ENCODE measurements at regions not wholly inside any gene's neighbourhood (a gene's known extent, or its start where the extent isn't known, plus 50 kb on each side); places are given as distances from the start of the nearest gene placed in this dataset.

DNA sequence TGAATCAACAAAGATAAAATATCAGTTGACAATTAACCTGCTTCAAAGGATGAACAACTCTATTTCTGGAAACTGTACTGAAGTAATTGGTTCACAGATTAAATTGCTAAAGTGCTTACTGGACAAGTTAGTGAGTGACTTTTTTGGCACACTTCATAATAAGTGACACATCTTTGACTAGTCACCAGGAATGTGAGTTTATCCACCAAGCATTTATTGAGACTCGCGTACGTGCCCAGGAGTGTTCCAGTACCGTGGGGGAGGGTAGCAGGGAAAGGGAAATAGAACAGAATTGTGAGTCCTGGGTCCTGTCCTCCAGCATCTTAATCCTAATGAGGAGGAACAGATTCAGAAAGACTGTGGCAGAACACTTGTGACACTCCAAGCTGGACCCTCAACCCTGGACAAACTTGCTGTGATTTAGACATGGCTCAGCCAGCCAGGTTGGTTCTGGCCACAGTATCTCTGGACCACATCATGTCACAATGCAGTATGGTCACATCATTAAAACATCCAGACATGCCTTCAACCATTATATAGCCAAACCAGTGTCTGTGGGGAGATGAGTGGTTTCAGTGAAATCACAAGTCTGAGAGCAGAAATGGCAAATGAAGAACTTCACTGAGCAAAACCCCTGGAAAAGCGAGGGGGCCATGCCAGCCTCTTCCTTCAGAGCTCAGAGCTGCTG lies 623.1 kb downstream of the BNC2 start:
- Mint-ChIP-seq H3K36me3 (ENCODE audit: low read depth) (no peaks in the 10 kb centered on the region), H3K27ac (no peak overlapping the region), H3K9me3 (no peaks in the 10 kb centered on the region), H3K4me1 (peaks cover 52% of the 10 kb centered on the region), H3K4me3 (no peak overlapping the region), H3K27me3 (ENCODE audit: low read depth, poor library complexity) (no peaks in the 10 kb centered on the region)
- no peak for DNase-seq
- TF ChIP-seq, protein P1, sequence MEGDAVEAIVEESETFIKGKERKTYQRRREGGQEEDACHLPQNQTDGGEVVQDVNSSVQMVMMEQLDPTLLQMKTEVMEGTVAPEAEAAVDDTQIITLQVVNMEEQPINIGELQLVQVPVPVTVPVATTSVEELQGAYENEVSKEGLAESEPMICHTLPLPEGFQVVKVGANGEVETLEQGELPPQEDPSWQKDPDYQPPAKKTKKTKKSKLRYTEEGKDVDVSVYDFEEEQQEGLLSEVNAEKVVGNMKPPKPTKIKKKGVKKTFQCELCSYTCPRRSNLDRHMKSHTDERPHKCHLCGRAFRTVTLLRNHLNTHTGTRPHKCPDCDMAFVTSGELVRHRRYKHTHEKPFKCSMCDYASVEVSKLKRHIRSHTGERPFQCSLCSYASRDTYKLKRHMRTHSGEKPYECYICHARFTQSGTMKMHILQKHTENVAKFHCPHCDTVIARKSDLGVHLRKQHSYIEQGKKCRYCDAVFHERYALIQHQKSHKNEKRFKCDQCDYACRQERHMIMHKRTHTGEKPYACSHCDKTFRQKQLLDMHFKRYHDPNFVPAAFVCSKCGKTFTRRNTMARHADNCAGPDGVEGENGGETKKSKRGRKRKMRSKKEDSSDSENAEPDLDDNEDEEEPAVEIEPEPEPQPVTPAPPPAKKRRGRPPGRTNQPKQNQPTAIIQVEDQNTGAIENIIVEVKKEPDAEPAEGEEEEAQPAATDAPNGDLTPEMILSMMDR (IDR thresholded peaks at IDR 0.05): no peak

DNA sequence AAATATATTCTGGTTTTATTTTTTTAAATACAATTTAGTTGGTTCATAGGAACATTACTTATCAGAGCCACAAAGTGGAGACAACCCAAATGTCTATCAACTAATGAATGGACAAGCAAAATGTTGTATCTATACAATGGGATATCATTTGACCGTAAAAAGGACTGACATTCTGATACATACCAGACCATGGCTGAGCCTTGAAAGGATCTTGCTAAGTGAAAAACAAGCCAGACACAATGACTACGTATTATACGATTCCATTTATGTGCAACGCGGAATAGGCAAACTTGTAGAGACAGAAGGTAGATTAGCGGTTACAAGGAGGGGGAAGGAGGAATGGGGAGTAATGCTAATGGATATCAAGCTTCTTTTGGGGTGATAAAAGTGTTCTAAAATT lies 621.6 kb downstream of the BNC2 start:
- H3K27me3 Mint-ChIP-seq (ENCODE audit: low read depth, poor library complexity): no peaks in the 10 kb centered on the region
- H3K4me1 Mint-ChIP-seq: peaks cover 52% of the 10 kb centered on the region
- TF ChIP-seq, protein P1 (IDR thresholded peaks at IDR 0.05): no peak
- no peaks in the 10 kb centered on the region for H3K9me3 Mint-ChIP-seq
- H3K36me3 Mint-ChIP-seq (ENCODE audit: low read depth): no peaks in the 10 kb centered on the region
- H3K4me3 Mint-ChIP-seq: no peak overlapping the region
- no peak for DNase-seq
- no peak overlapping the region for H3K27ac Mint-ChIP-seq

DNA sequence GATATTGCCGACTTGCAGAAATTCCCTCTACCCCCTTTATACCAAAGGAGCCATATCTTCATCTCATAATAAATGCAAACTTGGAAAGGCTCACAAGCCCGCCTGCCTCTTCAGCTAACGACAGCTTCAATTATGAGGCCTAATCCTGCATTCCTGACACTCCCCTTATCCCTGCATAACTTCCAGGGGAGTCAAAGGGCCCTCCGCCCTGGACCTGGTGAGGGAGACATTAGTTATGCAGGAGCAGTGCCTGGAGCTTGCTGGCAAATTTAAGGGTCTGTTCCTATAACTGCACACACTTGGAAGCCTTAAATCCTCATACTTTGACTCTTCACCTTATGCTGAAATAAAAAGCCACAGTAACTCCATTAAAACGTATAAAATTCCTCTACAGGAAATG lies 617.9 kb downstream of the BNC2 start:
- Mint-ChIP-seq H3K4me3 (no peak overlapping the region), H3K36me3 (ENCODE audit: low read depth) (no peaks in the 10 kb centered on the region), H3K27me3 (ENCODE audit: low read depth, poor library complexity) (peaks cover 4% of the 10 kb centered on the region), H3K4me1 (peaks cover 50% of the 10 kb centered on the region), H3K9me3 (no peaks in the 10 kb centered on the region), H3K27ac (no peak overlapping the region)
- DNase-seq: no peak
- TF ChIP-seq, protein P1 (IDR thresholded peaks at IDR 0.05): no peak

DNA sequence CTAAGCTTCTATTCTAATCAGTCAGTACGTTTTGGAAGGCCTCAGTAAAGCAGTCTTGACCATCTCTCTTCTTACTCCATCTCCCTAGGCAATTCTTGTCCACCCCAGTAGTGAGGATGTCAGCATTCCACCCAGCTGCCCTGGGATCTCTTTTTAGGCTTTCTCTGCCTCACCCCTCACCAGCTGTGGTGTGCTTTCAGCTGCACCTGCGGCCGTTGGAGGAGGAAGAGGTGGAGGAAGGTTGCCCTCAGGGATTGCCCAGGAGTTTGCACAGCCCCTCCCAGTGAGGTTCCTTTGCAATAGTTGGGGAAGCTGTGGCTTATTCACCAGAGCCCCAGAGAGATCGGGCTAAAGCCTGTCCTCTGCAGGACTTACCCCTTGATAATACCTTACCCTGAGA lies 615.8 kb downstream of the BNC2 start:
- DNase-seq: no peak
- Mint-ChIP-seq H3K4me3 (no peak overlapping the region), H3K4me1 (peaks cover 50% of the 10 kb centered on the region), H3K27ac (no peak overlapping the region), H3K27me3 (ENCODE audit: low read depth, poor library complexity) (peaks cover 4% of the 10 kb centered on the region), H3K36me3 (ENCODE audit: low read depth) (no peaks in the 10 kb centered on the region), H3K9me3 (no peaks in the 10 kb centered on the region)
- TF ChIP-seq, protein P1 (IDR thresholded peaks at IDR 0.05): no peak

DNA sequence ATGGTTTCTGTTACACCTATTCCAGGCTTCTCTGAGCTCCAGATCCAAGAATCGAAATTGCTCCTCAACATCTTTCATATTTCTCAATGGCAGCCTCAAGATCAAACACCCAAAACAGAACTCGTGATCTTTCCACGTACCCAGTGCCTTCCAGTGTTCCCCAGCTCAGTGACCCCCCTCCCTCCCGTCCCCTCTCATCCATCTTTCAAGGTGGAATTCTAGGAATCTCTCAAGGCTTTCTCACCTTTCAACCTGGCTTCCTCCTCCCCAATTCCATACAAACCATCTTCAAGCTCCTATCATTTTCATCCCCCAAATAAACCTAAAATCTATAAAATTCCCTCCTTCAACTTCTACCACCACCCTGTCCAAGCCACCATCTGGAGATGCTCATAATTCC lies 615.3 kb downstream of the BNC2 start:
- TF ChIP-seq, protein P1 (IDR thresholded peaks at IDR 0.05): no peak
- Mint-ChIP-seq H3K27me3 (ENCODE audit: low read depth, poor library complexity) (peaks cover 4% of the 10 kb centered on the region), H3K36me3 (ENCODE audit: low read depth) (no peaks in the 10 kb centered on the region), H3K9me3 (no peaks in the 10 kb centered on the region), H3K4me1 (peaks cover 50% of the 10 kb centered on the region), H3K27ac (peak overlapping the region; percentile 36), H3K4me3 (no peak overlapping the region)
- DNase-seq: no peak

DNA sequence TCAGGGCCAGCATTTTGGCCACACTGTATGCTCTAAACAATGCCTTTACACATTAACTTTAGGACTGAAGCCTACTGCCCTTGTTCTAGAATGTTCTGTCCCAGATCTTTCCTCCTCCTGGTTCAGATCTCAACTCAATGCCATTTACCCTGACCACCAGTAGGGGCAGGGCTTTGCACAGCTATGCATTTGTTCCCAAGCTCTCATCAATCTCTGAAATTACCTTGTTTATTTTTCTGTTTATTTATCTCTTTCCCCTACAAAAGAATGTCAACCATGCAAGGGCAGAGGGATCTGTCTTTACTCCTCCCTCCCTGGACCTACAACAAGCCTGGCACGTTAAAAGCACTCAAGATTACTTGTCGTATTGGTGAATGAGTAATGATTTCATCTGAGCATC lies 612.9 kb downstream of the BNC2 start:
- Mint-ChIP-seq H3K4me1 (peaks cover 46% of the 10 kb centered on the region), H3K27me3 (ENCODE audit: low read depth, poor library complexity) (peaks cover 5% of the 10 kb centered on the region), H3K36me3 (ENCODE audit: low read depth) (no peaks in the 10 kb centered on the region), H3K9me3 (no peaks in the 10 kb centered on the region), H3K4me3 (no peak overlapping the region), H3K27ac (no peak overlapping the region)
- TF ChIP-seq, protein P1 (IDR thresholded peaks at IDR 0.05): peak; percentile 51
- no peak for DNase-seq

Data from nephron progenitor cell (in vitro differentiated cells).